Neural cell (in vitro differentiated cells): ENCODE measurements at regions not wholly inside any gene's neighbourhood (a gene's known extent, or its start where the extent isn't known, plus 50 kb on each side); places are given as distances from the start of the nearest gene placed in this dataset.

Source experiments
- EP300 ChIP-seq: fragments of 450-650 bp; conservative IDR thresholded peaks from 2 replicates; pipeline ENCODE4 v1.6.1; 2014; ENCODE audit warnings: antibody characterized with exemption, mild to moderate bottlenecking, moderate library complexity; ENCODE audit not compliant: poor library complexity, severe bottlenecking
- EZH2 ChIP-seq: fragments of 200-600, 300-800 bp; shearing (Covaris generic), sonication (generic); IDR thresholded peaks from 2 replicates; pipeline ENCODE4 v1.6.1; 2014; ENCODE audit warnings: antibody characterized with exemption, low read length, borderline replicate concordance, mild to moderate bottlenecking; ENCODE audit not compliant: insufficient read depth, poor library complexity, severe bottlenecking
- MXI1 ChIP-seq: fragments of 450-650 bp; conservative IDR thresholded peaks from 2 replicates; pipeline ENCODE4 v1.6.1; 2014; ENCODE audit warnings: antibody characterized with exemption, mild to moderate bottlenecking; ENCODE audit not compliant: poor library complexity, severe bottlenecking
- POLR2AphosphoS5 ChIP-seq: IDR thresholded peaks from 2 replicates; pipeline ENCODE4 v1.6.1; 2012
- RAD21 ChIP-seq: fragments of 450-650 bp; conservative IDR thresholded peaks from 2 replicates; pipeline ENCODE4 v1.6.1; 2014; ENCODE audit warnings: antibody characterized with exemption, mild to moderate bottlenecking, moderate library complexity
- TAF1 ChIP-seq: IDR thresholded peaks from 2 replicates; pipeline ENCODE4 v1.6.1; 2012; ENCODE audit warnings: low read depth
- TF ChIP-seq, protein P1 (sequence below): IDR thresholded peaks from 2 replicates; pipeline ENCODE4 v1.6.1; 2012; ENCODE audit warnings: borderline replicate concordance
- TF ChIP-seq, protein P2 (sequence below): fragments of 450-650 bp; IDR thresholded peaks from 2 replicates; pipeline ENCODE4 v1.5.1; 2014; ENCODE audit warnings: antibody characterized with exemption, mild to moderate bottlenecking, moderate library complexity; ENCODE audit not compliant: poor library complexity, severe bottlenecking

DNA sequence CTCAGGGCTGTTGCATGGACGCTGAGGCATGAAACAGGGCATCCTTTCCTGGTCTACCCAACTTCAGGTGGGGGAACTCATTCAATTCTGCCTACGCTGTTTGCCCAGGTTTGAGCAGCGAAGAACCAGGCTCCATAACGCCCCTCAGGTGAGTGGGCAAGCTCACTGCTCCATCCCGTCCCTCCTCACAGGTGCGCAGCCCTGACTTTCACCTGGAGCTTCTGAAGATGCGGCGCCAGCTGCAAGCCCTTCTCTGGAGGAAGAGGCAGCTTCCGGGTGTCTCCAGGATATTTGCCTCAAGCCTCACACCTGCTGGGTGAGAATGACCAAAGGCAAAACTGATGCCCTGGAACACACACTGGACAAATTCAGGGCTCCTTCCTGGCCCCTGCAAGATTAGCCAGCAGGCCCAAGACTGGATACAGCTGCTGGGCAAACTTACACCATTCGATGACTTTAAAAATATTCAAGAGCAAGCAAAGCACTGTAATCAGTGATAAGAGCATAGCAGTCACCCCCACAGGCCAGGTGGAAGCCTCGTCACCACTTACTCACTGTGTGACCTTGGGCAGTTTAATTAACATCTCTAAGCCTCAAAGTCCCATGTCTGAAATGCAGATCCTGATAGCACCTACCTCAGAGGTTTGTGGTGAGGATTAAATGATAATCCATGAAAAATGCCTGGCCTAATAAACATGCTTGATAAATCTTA is 97.7 kb downstream of the GYPC start:
- TF ChIP-seq POLR2AphosphoS5 = no peak
- no peak for TF ChIP-seq MXI1
- TF ChIP-seq, protein P1, sequence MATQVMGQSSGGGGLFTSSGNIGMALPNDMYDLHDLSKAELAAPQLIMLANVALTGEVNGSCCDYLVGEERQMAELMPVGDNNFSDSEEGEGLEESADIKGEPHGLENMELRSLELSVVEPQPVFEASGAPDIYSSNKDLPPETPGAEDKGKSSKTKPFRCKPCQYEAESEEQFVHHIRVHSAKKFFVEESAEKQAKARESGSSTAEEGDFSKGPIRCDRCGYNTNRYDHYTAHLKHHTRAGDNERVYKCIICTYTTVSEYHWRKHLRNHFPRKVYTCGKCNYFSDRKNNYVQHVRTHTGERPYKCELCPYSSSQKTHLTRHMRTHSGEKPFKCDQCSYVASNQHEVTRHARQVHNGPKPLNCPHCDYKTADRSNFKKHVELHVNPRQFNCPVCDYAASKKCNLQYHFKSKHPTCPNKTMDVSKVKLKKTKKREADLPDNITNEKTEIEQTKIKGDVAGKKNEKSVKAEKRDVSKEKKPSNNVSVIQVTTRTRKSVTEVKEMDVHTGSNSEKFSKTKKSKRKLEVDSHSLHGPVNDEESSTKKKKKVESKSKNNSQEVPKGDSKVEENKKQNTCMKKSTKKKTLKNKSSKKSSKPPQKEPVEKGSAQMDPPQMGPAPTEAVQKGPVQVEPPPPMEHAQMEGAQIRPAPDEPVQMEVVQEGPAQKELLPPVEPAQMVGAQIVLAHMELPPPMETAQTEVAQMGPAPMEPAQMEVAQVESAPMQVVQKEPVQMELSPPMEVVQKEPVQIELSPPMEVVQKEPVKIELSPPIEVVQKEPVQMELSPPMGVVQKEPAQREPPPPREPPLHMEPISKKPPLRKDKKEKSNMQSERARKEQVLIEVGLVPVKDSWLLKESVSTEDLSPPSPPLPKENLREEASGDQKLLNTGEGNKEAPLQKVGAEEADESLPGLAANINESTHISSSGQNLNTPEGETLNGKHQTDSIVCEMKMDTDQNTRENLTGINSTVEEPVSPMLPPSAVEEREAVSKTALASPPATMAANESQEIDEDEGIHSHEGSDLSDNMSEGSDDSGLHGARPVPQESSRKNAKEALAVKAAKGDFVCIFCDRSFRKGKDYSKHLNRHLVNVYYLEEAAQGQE = no peak
- TF ChIP-seq, protein P2, sequence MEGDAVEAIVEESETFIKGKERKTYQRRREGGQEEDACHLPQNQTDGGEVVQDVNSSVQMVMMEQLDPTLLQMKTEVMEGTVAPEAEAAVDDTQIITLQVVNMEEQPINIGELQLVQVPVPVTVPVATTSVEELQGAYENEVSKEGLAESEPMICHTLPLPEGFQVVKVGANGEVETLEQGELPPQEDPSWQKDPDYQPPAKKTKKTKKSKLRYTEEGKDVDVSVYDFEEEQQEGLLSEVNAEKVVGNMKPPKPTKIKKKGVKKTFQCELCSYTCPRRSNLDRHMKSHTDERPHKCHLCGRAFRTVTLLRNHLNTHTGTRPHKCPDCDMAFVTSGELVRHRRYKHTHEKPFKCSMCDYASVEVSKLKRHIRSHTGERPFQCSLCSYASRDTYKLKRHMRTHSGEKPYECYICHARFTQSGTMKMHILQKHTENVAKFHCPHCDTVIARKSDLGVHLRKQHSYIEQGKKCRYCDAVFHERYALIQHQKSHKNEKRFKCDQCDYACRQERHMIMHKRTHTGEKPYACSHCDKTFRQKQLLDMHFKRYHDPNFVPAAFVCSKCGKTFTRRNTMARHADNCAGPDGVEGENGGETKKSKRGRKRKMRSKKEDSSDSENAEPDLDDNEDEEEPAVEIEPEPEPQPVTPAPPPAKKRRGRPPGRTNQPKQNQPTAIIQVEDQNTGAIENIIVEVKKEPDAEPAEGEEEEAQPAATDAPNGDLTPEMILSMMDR = no peak
- TF ChIP-seq EP300 = no peak
- TF ChIP-seq EZH2 = no peak
- TF ChIP-seq RAD21 = no peak
- TF ChIP-seq TAF1 = no peak
